NCI-H2227 treated with DMSO at 0.1 percent for 48 hours (cell line): ENCODE measurements at regions not wholly inside any gene's neighbourhood (a gene's known extent, or its start where the extent isn't known, plus 50 kb on each side); places are given as distances from the start of the nearest gene placed in this dataset.

Experiments
- DNase-seq: peaks from one replicate; lab custom pipeline; 2025; lab: John Stamatoyannopoulos, UW

- no peak for DNase-seq
These were observed 62.6 kb upstream of the FN1 start for GRCh38 chr2:215498431-215498830.

GRCh38 chr2:215493376-215493775 lies 57.5 kb upstream of the FN1 start:
- no peak for DNase-seq

- DNase-seq, result no peak
These were observed 53.5 kb upstream of the FN1 start for GRCh38 chr2:215489288-215489848.

- DNase-seq, result no peak
These were observed 51.1 kb upstream of the FN1 start for GRCh38 chr2:215487002-215487372.

- no peak for DNase-seq
These were observed 50.6 kb upstream of the FN1 start for GRCh38 chr2:215486291-215487001.
